RWPE1 (cell line): ENCODE measurements at regions not wholly inside any gene's neighbourhood (a gene's known extent, or its start where the extent isn't known, plus 50 kb on each side); places are given as distances from the start of the nearest gene placed in this dataset.

Experiments used
- CTCF ChIA-PET: fragments of 350-600 bp; sonication (Branson Sonifier 250); formaldehyde crosslinking; extraction: SDS; loops from one replicate; lab custom pipeline; 2021; lab: Yijun Ruan, JAX
- POLR2A ChIA-PET: fragments of 400-600 bp; formaldehyde crosslinking; extraction: SDS; loops from one replicate; lab custom pipeline; 2020; ENCODE audit warnings: antibody characterized with exemption; ENCODE audit not compliant: low non-redundant PET; lab: Yijun Ruan, JAX
- DNase-seq: peaks from one replicate; pipeline ENCODE4 v3.0.0; 2012; ENCODE audit warnings: low spot score
- H3K27ac ChIP-seq: fragments of 450-650 bp; 2 replicates; pipeline ENCODE4 v1.5.1; 2017
- CTCF ChIP-seq: fragments of 450-650 bp; conservative IDR thresholded peaks from 2 replicates; pipeline ENCODE4 v1.5.1; 2017; ENCODE audit warnings: low read depth, mild to moderate bottlenecking

- ChIA-PET POLR2A (no interaction called here), CTCF (interaction anchor here (0.5 kb wide), 1 partner anchor 303 kb away, joined by 3 read pairs; no protein-coding TSS in a partner anchor)
- DNase-seq: peak; percentile 72
- TF ChIP-seq CTCF: no peak
- peak overlapping the region; percentile 29; the same call in 1 of the 2 replicates for H3K27ac ChIP-seq
These were observed 150.9 kb upstream of the PLEKHG7 start for GRCh38 chr12:92551853-92552397.

GRCh38 chr12:92551210-92551609, 151.6 kb upstream of the PLEKHG7 start:
- CTCF ChIA-PET: interaction anchor here (0.5 kb wide), 1 partner anchor 302 kb away, joined by 3 read pairs; no protein-coding TSS in a partner anchor
- H3K27ac ChIP-seq: no peak overlapping the region
- POLR2A ChIA-PET: no interaction called here
- no peak for DNase-seq
- TF ChIP-seq CTCF: no peak

GRCh38 chr12:92550661-92551060, 152.1 kb upstream of the PLEKHG7 start:
- no peak overlapping the region for H3K27ac ChIP-seq
- no peak for DNase-seq
- ChIA-PET CTCF (no interaction called here), POLR2A (no interaction called here)
- TF ChIP-seq CTCF: no peak

- no peak for TF ChIP-seq CTCF
- DNase-seq: no peak
- H3K27ac ChIP-seq: no peak overlapping the region
- POLR2A ChIA-PET: no interaction called here
- CTCF ChIA-PET: no interaction called here
These were observed 152.5 kb upstream of the PLEKHG7 start for GRCh38 chr12:92550254-92550653.

- no peak for TF ChIP-seq CTCF
- ChIA-PET POLR2A (no interaction called here), CTCF (no interaction called here)
- no peak for DNase-seq
- H3K27ac ChIP-seq: no peak overlapping the region
These were observed 153.3 kb upstream of the PLEKHG7 start for GRCh38 chr12:92549516-92549915.

GRCh38 chr12:92547906-92548305, 154.9 kb upstream of the PLEKHG7 start:
- POLR2A ChIA-PET: no interaction called here

More at GRCh38 chr12:92547906-92548305, 154.9 kb upstream of the PLEKHG7 start:
- H3K27ac ChIP-seq: no peak overlapping the region
- DNase-seq: no peak
- no peak for TF ChIP-seq CTCF
- CTCF ChIA-PET: no interaction called here
